ENCODE measurements at regions not wholly inside any gene's neighbourhood (a gene's known extent, or its start where the extent isn't known, plus 50 kb on each side); places are given as distances from the start of the nearest gene placed in this dataset.
"Not testable (repeated sequence)": the region's sequence is repeated elsewhere in the genome, so short reads cannot be mapped to it uniquely, and the experiment has no call there.

- no peak overlapping the region for H3K4me3 ChIP-seq (replicated peaks in 1 of 3)
- H3K27me3 ChIP-seq, result no peaks in the 10 kb centered on the region
- intact Hi-C loops (cut with DNase I), result no loop called here
- no peak overlapping the region for H3K27ac ChIP-seq
- 62 to 83% methylated on average over 23 to 29 of the region's 35 CpGs for WGBS, 2 donors
- no peaks in the 10 kb centered on the region for H3K36me3 ChIP-seq
- no peaks in the 10 kb centered on the region for H3K4me1 ChIP-seq
- H3K9me3 ChIP-seq, result no peaks in the 10 kb centered on the region
- TF ChIP-seq POLR2A (IDR thresholded peaks at IDR 0.05), result no peak
- TF ChIP-seq, protein P1, sequence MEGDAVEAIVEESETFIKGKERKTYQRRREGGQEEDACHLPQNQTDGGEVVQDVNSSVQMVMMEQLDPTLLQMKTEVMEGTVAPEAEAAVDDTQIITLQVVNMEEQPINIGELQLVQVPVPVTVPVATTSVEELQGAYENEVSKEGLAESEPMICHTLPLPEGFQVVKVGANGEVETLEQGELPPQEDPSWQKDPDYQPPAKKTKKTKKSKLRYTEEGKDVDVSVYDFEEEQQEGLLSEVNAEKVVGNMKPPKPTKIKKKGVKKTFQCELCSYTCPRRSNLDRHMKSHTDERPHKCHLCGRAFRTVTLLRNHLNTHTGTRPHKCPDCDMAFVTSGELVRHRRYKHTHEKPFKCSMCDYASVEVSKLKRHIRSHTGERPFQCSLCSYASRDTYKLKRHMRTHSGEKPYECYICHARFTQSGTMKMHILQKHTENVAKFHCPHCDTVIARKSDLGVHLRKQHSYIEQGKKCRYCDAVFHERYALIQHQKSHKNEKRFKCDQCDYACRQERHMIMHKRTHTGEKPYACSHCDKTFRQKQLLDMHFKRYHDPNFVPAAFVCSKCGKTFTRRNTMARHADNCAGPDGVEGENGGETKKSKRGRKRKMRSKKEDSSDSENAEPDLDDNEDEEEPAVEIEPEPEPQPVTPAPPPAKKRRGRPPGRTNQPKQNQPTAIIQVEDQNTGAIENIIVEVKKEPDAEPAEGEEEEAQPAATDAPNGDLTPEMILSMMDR (IDR thresholded peaks at IDR 0.05), result no peak
- no peak for DNase-seq
Observed at GRCh38 chr12:131387281-131388163, 323.4 kb upstream of the SFSWAP start.

- WGBS, 2 donors, result 64% methylated on average over 5 to 8 of the region's 10 CpGs
- H3K36me3 ChIP-seq; DNase-seq; H3K4me3 ChIP-seq (replicated peaks in 1 of 3); H3K4me1 ChIP-seq; H3K27me3 ChIP-seq; H3K27ac ChIP-seq; intact Hi-C loops (cut with DNase I); H3K9me3 ChIP-seq: not testable (repeated sequence)
Observed at GRCh38 chr12:131388164-131389053, 322.5 kb upstream of the SFSWAP start.

GRCh38 chr12:131389054-131390013 lies 321.6 kb upstream of the SFSWAP start:
- Histone ChIP-seq H3K4me3 (replicated peaks in 1 of 3) (no peak overlapping the region), H3K4me1 (no peaks in the 10 kb centered on the region), H3K27ac (no peak overlapping the region), H3K36me3 (no peaks in the 10 kb centered on the region), H3K27me3 (no peaks in the 10 kb centered on the region), H3K9me3 (no peaks in the 10 kb centered on the region)
- TF ChIP-seq POLR2A (IDR thresholded peaks at IDR 0.05), result no peak
- TF ChIP-seq, protein P1 (IDR thresholded peaks at IDR 0.05), result no peak
- WGBS, 2 donors, result 84 to 88% methylated on average over 6 to 8 of the region's 11 CpGs
- no peak for DNase-seq
- intact Hi-C loops (cut with DNase I), result no loop called here

DNA sequence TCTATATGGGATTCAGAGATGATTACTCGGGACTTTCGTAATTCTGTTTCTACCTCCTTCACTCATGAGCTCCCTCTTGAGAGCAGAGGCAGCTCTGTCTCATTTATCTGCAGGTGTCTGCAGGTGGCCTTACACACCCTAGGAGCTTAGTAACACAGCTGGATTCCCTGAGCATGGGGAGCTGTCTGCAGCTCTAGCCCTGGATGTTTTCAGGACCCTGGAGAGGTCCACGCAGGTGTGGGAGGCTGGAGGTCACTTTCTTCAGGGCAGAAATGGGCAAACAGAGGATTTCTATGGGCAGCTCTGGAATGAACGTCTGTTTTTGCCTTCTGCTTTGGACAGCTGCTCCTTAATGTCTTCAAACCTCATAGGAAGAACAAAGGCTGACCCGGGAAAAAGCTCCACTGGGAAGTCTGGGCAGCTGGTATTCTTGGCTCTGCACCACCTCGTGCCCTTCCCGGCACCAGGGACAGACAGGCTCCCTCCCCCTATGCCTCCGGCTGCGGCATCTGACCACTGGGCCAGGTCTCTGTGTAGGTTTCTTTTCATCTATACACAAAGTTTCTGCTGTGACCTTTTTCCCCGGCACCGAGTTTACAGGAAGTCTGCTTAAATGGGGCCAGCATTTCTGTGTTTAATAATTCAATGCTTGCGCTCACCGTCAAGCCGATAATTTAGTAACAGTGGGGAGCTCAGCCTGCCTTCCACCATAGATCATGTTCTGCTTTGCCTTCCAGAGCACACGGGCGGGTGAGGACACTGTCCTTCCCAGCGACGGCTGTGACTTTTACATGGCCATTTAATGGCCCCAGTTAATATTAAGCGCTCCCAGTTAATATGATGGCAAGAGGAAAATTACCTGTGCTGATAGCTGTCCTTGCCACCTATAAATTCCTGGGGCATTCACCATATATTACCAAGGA lies 320.2 kb upstream of the SFSWAP start:
- TF ChIP-seq POLR2A (IDR thresholded peaks at IDR 0.05), result no peak
- TF ChIP-seq, protein P1 (IDR thresholded peaks at IDR 0.05), result no peak
- 50 to 59% methylated on average over 19 of the region's 19 CpGs for WGBS, 2 donors

More for the DNA sequence above, 320.2 kb upstream of the SFSWAP start:
- Histone ChIP-seq H3K27ac (no peak overlapping the region), H3K36me3 (no peaks in the 10 kb centered on the region), H3K4me3 (replicated peaks in 1 of 3) (no peak overlapping the region), H3K9me3 (no peaks in the 10 kb centered on the region), H3K27me3 (no peaks in the 10 kb centered on the region), H3K4me1 (no peaks in the 10 kb centered on the region)
- DNase-seq, result peak; percentile 37 to 62
- intact Hi-C loops (cut with DNase I), result no loop called here
